ENCODE measurements at regions not wholly inside any gene's neighbourhood (a gene's known extent, or its start where the extent isn't known, plus 50 kb on each side); places are given as distances from the start of the nearest gene placed in this dataset.
A peak's percentile ranks its signal among the peaks of the same experiment; 100 is the strongest.

GRCh38 chr18:25962919-25963318 lies 127.5 kb downstream of the SS18 start:
- no peak for DNase-seq

- DNase-seq, result no peak
Observed at GRCh38 chr18:25962176-25962575, 128.2 kb downstream of the SS18 start.

- no peak for DNase-seq
Observed at GRCh38 chr18:25957017-25957416, 133.4 kb downstream of the SS18 start.

- no peak for DNase-seq
Observed at GRCh38 chr18:25953111-25953510, 137.3 kb downstream of the SS18 start.

GRCh38 chr18:25950321-25950720 lies 140.1 kb downstream of the SS18 start:
- DNase-seq, result no peak

- no peak for DNase-seq
Observed at GRCh38 chr18:25946540-25946939, 143.9 kb downstream of the SS18 start.

GRCh38 chr18:25935356-25935755 lies 155.1 kb downstream of the SS18 start:
- DNase-seq, result no peak

- DNase-seq, result no peak
Observed at GRCh38 chr18:25931126-25931525, 159.3 kb downstream of the SS18 start.

- no peak for DNase-seq
Observed at GRCh38 chr18:25929787-25930186, 160.6 kb downstream of the SS18 start.

- DNase-seq, result no peak
Observed at GRCh38 chr18:25927830-25928229, 162.6 kb downstream of the SS18 start.

- DNase-seq, result no peak
Observed at GRCh38 chr18:25923193-25923592, 167.2 kb downstream of the SS18 start.

GRCh38 chr18:25921677-25922421 lies 168.6 kb downstream of the SS18 start:
- DNase-seq, result peak; percentile 4

GRCh38 chr18:25915907-25916306 lies 174.5 kb downstream of the SS18 start:
- no peak for DNase-seq

- DNase-seq, result no peak
Observed at GRCh38 chr18:25898965-25899364, 191.4 kb downstream of the SS18 start.

GRCh38 chr18:25896956-25897355 lies 193.5 kb downstream of the SS18 start:
- no peak for DNase-seq

GRCh38 chr18:25896178-25896780 lies 194.1 kb downstream of the SS18 start:
- DNase-seq, result no peak

- DNase-seq, result no peak
Observed at GRCh38 chr18:25895518-25895917, 194.9 kb downstream of the SS18 start.

GRCh38 chr18:25886283-25886682 lies 204.1 kb downstream of the SS18 start:
- DNase-seq, result no peak

GRCh38 chr18:25883091-25883490 lies 207.3 kb downstream of the SS18 start:
- DNase-seq, result no peak

GRCh38 chr18:25881149-25881548 lies 209.3 kb downstream of the SS18 start:
- no peak for DNase-seq

GRCh38 chr18:25880441-25880840 lies 210.0 kb downstream of the SS18 start:
- DNase-seq, result no peak

- DNase-seq, result no peak
Observed at GRCh38 chr18:25876330-25876948, 214.0 kb downstream of the SS18 start.

- DNase-seq, result no peak
Observed at GRCh38 chr18:25875551-25876240, 214.7 kb downstream of the SS18 start.

- no peak for DNase-seq
Observed at GRCh38 chr18:25873833-25874232, 216.6 kb downstream of the SS18 start.

Measured in stimulated activated CD4-positive, alpha-beta T cell treated with anti-CD3 and anti-CD28 coated beads, Interleukin-4, amount 100 ng/mL, for 4 hours (primary cell).